ENCODE measurements at regions not wholly inside any gene's neighbourhood (a gene's known extent, or its start where the extent isn't known, plus 50 kb on each side); places are given as distances from the start of the nearest gene placed in this dataset.
"Not testable (repeated sequence)": the region's sequence is repeated elsewhere in the genome, so short reads cannot be mapped to it uniquely, and the experiment has no call there.

DNA sequence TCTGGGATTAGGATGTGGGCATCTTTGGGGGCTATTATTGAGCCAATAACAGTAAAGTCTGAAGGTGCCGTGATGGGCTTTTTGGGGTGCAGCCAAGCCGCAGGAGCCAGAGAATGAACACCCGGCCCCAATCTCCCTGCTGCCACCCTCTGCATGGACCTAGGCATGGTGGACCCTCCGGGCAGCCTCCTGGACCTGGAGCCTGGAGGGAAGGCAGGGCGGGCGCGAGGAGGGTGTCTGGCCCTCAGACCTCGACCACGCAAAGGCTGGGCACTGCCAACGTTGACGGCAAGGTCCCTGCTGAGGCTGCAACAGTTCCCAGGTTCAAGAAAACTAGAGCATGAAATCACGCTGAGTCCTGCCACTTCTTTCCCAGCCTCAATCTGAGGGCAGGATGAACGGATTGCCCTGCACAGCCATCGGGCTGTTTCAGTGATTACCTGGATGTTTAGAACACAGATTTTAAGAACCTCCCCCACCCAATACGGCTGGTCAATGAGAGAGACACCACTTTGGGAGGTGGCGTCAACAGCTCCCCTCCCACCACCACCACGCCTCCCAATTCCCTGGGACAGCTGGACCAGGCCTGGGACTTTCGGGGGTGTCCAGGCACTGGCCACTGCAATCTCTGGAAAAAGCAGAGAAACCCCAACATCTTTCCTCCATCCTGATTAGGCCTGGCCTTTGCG lies 147.4 kb downstream of the NPIPB11 start:
- not testable (repeated sequence) for DNase-seq (ENCODE audit: low spot score)

DNA sequence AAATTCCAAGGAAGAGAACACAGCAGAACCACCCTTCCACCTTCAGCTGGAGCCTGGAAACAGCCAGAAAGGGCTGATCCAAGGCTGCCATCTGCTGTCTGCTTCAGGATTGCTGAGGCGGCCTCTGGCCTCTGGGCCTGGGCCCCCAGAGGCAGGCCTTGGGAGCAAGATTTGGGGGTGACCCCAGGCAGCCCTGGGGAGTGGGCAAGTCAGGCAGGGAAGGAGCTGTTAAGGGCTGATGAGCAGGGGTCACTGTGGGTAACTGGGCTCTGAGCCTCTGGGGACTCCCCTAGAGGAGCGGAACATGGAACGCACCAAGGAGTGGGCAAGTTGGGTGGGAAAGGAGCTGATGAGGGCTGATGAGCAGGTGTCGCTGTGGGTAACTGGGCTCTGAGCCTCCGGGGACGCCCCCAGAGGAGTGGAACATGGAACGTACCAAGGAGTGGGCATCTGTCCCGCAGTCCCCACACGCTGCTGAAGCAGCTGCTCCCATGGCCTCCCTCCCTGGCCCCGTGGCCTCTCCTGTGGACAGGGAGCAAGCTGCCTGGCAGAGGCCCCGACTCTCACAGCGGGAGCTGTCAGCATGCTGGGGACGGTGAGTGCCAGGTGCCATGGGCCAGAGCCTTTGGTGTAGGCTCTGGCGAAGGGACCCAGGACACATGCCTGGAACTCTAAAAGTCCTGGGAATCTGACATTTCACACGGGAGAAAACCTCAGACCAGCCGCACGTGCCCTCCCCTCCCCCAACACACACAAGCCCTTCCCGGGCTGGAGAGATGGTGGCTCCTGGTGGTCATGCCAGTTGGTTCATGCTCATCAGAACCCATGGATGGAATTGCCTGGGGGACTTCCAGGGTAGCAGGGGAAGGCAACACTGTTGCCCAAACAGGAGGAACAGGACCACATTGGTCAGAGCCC lies 148.8 kb downstream of the NPIPB11 start:
- not testable (repeated sequence) for DNase-seq (ENCODE audit: low spot score)

DNA sequence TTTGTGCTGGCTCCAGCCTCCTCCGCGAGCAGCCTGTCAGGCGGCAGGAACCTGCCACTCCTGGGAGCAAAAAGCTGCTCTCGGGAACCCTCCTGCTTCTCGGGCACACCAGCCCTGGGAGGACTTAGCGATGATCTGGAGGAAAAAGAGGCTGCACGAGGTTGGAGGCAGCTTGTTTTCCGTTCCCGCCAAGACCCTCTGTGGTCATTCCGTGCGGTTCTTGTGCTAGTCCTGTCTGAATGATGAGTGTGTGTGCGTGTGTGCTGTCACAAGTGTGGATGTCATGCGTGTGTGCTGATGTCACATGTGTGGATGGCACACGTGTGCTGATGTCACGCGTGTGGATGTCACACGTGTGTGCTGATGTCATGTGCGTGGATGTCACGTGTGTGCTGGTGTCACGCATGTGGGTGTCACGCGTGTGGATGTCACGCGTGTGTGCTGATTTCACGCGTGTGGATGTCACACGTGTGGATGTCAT lies 150.0 kb downstream of the NPIPB11 start:
- DNase-seq (ENCODE audit: low spot score), result no peak

DNA sequence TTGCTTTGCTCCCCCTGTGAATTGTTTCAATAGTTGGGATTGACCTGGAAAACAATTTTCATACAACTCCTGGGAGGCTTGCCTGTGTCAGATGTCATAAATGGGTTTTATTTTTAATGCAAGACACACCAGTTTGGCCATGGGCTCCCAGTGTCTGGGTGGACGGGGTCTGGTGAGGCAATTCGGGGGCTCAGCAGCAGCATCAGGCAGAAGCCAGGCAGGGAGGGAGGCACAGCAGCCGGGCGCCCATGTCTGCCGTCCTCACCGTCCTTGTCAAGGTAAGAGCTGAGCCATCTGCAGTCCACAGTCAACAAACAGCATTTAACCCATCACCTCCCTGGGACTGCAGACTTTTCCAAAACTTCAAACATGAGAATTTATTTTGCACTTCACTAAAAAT lies 150.6 kb downstream of the NPIPB11 start:
- not testable (repeated sequence) for DNase-seq (ENCODE audit: low spot score)

DNA sequence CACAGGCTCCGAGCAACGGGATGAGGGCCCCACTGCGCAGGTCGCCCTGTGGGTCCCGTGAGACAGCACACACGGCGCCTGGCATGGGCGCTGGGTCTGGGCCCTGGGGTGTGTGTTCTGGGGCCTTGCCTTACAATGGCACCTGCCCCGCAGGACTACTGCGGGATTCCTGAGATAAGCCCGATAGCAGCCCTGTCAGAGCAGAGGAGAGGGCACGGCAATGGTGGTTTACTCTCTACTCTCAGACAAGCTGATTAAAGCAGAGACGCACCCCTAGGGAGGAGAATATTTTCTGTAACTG lies 151.1 kb downstream of the NPIPB11 start:
- not testable (repeated sequence) for DNase-seq (ENCODE audit: low spot score)

DNA sequence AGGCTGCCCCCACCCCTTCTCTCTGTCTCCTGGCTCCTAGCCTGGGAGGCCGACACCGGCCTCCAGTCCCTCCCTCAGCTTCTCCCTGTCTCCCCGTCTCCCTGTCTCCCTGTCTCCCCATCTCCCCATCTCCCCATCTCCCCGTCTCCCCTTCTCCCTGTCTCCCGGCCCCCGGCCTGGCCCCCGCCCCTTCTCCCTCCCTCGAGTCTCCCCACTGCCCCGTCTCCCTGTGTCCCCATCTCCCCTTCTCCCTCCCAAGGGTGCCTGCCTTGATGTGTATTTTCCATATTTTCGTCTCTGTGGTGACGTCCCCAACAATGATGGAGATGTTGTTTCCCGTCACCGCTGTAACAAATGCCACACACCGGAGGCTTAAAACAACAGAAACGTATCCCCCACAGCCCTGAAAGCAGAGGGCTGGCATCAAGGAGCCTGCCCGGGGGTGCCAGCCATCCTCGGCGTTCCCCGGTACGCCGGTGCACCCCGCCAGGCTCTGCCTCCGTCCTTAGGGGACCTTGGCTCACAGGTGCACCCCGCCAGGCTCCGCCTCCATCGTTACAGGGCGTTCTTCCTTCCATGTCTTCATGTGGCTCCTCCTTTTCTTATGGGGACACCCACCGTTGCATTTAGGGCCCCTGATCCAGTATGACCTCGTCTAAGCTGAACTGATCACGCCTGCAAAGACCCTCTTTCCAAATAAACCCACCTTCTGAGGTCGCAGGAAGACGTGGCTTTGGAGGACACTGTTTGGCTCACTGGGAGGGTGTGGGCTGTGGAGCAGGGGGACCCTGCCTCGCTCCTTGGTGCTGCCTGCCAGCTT lies 151.6 kb downstream of the NPIPB11 start:
- no peak for DNase-seq (ENCODE audit: low spot score)

DNA sequence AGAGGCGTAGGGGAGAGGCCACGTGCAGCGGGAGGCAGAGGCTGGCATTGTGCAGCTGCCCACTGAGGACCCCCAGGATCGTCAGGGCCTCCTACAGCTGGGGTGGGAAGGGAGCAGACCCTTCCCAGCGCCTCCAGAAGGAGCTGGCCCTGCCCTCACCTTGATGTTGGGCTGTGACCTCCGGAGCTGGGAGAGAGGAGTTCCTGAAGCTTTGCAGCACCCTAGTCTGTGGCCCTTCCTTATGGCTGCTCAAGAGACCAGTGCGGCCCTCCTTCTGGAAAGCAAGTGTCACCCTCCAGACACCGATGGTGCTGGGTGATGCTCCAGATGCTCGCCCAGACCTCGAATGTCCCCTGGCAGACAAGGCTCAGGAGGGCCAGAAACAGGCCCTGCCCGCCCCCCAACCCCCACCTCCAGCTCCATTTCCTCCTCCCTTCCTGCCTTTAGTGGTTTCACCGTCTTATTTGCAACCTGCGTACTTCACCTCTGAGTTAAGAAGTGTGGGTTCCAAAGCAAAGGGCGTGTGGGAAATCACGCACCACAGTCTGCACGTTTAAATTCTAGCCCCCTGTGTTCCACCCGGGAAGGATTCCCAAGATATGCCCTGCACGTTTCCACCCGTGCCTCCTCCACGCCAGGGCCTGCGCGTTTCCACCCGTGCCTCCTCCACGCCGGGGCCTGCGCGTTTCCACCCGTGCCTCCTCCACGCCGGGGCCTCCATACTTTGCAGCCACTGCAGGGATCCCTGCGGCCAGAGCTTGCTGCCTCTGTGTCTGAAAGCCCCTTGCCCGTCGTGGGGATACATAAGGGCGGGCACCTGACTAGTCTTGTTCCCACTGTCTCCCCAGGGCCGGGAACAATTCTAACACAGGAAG lies 152.6 kb downstream of the NPIPB11 start:
- DNase-seq (ENCODE audit: low spot score), result not testable (repeated sequence)

DNA sequence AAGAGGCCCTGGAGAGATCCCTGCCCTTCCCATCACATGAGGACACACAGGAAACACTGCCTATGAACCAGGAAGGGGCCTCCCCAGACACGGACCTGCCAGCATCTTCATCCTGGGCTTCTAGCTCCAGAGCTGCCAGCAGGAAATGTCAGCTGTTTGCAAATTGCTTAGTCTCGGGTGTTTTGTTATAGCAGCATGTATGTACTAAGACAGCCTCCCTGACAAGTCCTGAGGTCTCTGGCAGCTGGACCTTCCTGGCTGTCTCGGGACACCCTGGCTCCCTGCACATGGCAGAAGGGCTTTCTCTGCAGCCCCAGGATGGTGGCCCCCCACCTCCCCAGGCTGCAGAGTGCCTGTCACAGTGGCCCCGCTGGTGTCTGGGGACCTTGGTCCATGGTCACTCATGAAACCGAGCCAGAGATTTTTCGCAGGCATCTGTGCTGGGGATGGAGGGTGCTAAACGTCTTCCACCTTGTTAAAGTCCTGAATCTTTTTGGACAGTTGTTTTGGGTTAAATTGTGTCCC lies 153.4 kb downstream of the NPIPB11 start:
- DNase-seq (ENCODE audit: low spot score), result not testable (repeated sequence)

DNA sequence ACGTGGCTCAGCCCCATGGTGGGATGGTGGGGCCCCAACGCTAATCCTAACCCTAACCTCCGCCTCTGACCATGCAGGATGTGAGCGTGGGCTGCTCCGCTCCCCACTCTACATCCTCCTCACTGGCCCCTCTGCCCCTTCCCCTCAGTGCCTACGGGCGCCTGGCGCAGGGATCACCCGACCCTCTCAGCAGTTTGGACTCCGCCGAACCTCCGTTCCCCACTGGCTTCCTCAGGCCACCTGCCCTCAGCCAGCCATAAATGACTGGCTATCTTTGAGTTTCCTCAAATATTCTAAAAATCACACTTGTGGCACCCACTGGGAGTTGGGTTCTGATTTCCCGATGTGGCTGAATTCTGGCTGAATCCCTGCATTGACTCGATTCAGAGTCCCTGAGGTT lies 154.2 kb downstream of the NPIPB11 start:
- DNase-seq (ENCODE audit: low spot score), result not testable (repeated sequence)

DNA sequence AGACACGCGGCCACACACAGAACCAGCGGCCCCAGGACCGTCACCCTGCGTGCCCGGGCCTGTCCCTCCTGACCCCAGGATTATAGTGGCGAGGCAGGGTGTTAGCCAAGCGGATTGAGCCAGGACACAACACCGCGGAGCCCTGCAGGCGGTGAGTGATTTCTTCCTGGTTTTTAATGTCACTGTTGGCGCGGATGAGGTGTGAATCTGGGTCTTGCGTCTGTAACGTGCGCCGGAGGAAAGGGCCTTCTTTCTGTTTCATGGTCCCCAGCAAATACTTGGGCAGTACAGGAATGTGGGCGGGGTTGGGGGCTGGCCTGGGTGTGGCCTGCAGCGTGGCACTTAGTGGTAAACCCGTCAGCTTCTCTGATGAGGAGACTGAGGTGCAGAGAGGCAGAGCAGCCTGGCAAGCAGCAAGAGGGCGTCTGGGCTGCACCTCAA lies 154.9 kb downstream of the NPIPB11 start:
- not testable (repeated sequence) for DNase-seq (ENCODE audit: low spot score)

DNA sequence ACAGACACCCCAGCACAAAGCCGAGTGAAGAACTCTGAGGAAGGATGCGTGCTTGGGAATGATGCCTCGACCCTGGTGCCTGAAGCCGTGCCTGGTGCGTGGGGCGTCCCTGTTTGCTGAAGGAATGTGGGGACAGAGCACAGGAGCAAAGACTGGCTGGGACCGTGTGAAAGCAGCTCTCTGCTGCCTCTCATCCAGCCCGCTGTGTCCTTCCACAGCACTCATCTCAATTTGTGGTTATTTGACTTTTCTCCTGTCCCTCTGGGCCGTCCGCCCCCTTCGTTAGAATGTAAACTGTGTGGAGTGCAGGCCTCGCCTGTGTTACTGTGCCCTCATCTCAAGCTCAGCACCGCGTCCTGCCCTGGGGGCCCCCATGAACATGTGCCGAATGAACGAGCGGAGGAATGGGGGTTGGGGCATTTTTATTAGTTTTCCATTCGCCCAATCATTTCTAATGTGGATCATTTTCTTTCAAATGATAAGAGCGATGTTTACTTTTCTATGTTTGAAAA lies 155.5 kb downstream of the NPIPB11 start:
- DNase-seq (ENCODE audit: low spot score), result not testable (repeated sequence)

DNA sequence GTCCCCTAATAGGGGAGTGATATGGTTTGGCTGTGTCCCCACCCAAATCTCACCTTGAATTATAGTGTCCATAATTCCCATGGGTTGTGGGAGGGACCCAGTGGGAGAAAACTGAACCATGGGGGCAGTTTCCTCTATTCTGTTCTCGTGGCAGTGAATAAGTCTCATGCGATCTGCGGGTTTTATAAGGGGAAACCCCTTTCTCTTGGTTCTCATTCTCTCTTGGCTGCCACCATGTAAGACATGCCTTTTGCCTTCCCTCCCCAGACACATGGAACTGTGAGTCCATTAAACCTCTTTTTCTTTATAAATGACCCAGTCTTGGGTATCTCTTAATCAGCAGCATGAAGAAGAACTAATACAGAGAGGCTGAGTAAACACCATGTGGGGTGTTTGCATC lies 156.0 kb downstream of the NPIPB11 start:
- not testable (repeated sequence) for DNase-seq (ENCODE audit: low spot score)

DNA sequence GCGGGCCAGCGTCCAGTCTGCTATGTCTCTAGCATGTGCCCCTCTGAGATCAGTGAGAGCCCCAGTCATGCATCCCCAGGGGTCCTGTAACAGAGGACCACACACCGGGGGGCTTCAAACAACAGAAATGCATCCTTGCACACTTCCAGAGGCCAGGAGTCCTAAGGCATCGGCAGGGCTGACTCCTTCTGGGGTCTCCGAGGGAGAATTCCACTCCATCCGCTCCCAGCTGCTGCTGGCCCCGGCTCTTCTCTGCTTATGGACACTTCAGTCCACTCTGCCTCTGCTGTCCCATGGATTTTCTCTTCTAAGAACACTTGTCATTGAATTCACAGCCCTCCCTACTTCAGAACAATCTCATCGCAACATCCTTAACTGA lies 157.6 kb downstream of the NPIPB11 start:
- not testable (repeated sequence) for DNase-seq (ENCODE audit: low spot score)

DNA sequence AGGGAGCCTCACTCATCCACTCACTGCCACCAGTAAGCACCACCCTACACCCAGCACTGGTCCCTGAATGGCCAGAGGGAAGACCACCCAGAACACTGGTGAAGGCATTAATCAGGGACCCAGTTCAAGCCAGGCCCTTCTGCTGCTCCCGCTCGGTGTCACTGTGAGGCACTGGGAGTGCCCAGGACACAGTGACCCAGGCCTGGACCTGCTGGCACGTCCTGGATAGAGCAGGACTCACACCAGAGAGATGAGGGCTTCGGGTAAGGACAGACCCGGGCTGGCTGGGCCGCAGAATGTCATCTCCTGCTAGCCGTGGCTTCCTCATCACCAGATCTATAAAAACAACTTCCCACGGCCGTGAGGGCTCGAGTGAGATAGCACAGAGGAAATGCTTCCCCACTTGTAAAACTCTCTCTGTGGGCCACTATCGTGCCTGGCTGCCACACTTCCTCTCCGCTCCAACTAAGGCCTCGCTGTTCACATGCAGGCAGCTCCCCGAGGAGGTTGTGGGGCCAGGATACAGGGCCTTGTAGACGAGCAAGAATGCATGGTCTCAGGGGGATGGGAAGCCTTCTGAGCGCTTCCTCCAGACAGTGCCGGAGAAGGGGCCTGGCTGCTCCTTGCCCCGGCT lies 158.1 kb downstream of the NPIPB11 start:
- not testable (repeated sequence) for DNase-seq (ENCODE audit: low spot score)

DNA sequence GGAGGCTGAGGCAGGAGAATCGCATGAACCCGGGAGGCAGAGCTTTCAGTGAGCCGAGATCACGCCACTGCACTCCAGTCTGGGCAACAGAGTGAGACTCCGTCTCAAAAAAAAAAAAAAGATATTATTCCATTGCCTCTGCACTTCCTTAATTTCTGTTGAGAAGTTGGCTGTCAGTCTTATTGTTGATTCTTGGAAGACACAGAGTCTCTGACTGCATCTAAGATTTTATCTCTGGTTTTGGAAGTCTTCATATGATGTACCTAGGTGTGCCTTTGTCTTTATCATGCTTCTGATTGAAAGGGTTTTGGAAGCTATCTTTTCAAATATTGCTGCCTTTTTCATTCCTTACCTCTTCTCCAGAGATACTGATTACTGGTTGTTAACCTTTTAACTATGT lies 160.4 kb downstream of the NPIPB11 start:
- DNase-seq (ENCODE audit: low spot score), result not testable (repeated sequence)

DNA sequence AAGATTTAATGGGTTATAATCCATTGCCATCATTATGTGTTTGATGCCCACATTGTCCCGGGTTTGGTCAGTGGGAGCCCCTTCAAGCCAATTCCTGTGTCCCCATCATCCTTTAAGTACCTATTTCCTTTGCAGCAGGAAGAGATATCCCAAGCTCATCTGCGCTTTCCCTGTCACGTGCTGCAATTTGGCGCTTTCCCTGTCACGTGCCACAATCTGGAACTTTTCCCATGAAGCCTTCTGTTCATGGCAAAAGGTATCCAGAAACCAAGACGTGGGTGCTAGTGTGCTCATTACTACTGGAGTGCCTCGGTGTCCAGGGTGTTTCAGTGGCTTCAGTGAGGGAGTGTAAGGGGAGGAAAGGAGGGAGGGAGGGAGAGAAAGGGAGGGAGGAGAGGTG lies 168.5 kb downstream of the NPIPB11 start:
- DNase-seq (ENCODE audit: low spot score), result no peak

DNA sequence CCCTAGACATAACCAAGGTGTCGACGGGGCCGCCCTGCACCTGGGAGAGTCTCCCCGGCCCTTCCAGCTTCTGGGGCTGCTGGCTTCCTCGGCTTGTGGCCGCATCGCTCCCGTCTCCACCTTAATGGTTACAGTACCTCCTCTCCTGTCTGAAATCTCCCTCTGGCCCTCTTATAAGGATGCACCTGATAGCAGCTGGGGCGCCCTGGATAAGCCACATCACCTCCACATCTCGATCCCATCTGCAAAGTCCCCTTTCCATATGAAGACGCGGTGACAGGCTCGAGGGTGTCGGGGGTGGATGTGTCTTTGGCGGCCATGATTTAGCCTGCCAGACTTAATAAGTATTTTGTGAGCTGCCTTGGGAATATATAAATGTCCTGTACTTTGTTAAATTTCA lies 169.0 kb downstream of the NPIPB11 start:
- not testable (repeated sequence) for DNase-seq (ENCODE audit: low spot score)

DNA sequence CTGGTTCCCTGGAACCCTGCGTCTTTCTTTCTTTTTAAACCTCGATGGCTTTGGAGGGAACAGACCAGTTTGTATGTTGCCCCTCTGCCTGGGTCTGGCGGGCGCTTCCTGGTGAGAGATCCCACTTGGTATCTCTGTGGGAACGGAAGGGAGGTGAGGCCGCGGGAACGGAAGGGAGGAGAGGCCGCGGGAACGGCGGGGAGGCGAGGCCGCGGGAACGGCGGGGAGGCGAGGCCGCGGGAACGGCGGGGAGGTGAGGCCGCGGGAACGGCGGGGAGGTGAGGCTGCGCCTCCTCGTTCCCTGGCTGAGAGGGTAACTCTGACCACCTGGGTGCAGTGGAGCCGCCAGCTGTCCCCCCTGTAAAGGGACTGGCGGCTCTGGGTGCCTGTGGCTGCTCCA lies 169.5 kb downstream of the NPIPB11 start:
- DNase-seq (ENCODE audit: low spot score), result not testable (repeated sequence)

DNA sequence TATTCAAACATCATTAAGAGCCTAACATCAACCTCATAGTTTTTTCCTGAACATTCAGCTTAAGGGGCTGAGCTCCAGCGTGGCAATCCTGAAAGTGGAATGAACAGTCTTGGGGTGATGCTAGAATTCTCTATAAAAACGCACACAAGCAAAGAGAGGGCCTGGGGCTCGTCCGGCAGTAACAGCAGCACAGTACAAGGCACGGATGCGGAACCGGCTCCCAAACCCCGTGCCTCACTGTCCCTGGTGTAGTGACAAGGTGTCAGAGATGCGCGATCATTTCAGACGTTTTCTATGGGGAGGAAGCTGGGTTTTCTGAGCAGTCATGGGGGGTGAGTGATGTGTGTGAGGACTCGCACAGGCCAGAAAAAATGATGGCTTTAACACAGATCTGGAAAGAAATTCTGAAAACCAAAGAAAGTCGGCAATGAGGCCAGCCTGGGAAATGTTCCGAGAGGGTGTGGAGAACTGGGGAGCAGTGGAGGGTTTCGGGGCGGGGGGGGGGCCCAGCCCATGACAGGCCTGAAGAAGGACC lies 170.6 kb downstream of the NPIPB11 start:
- not testable (repeated sequence) for DNase-seq (ENCODE audit: low spot score)
